ENCODE measurements at regions not wholly inside any gene's neighbourhood (a gene's known extent, or its start where the extent isn't known, plus 50 kb on each side); places are given as distances from the start of the nearest gene placed in this dataset.

- H3K27me3 ChIP-seq (ENCODE audit: control insufficient read depth, insufficient read depth, low read length), result no peaks in the 10 kb centered on the region
- no peak overlapping the region for H3K4me3 ChIP-seq (ENCODE audit: low read length in 3 of 3)
- no peaks in the 10 kb centered on the region for H3K4me1 ChIP-seq (ENCODE audit: control insufficient read depth in 2 of 3, insufficient read depth in 2 of 3, low read depth in 1 of 3, low read length in 3 of 3)
- FAIRE-seq, result no peak
- no peak for DNase-seq
- H3K9ac ChIP-seq (ENCODE audit: low read length in 3 of 3), result no peak overlapping the region
- intact Hi-C loops (cut with DNase I), result no loop called here
- TF ChIP-seq, protein P1, sequence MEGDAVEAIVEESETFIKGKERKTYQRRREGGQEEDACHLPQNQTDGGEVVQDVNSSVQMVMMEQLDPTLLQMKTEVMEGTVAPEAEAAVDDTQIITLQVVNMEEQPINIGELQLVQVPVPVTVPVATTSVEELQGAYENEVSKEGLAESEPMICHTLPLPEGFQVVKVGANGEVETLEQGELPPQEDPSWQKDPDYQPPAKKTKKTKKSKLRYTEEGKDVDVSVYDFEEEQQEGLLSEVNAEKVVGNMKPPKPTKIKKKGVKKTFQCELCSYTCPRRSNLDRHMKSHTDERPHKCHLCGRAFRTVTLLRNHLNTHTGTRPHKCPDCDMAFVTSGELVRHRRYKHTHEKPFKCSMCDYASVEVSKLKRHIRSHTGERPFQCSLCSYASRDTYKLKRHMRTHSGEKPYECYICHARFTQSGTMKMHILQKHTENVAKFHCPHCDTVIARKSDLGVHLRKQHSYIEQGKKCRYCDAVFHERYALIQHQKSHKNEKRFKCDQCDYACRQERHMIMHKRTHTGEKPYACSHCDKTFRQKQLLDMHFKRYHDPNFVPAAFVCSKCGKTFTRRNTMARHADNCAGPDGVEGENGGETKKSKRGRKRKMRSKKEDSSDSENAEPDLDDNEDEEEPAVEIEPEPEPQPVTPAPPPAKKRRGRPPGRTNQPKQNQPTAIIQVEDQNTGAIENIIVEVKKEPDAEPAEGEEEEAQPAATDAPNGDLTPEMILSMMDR (IDR thresholded peaks at IDR 0.05; ENCODE audit: borderline replicate concordance, extremely low read depth, insufficient read depth), result no peak
- H3K27ac ChIP-seq (ENCODE audit: low read depth in 2 of 2, low read length in 2 of 2), result no peak overlapping the region
- no peaks in the 10 kb centered on the region for H3K9me3 ChIP-seq (ENCODE audit: control insufficient read depth in 2 of 3, insufficient read depth in 1 of 3, low read length in 3 of 3)
- H3K36me3 ChIP-seq (ENCODE audit: control insufficient read depth in 2 of 3, insufficient read depth in 3 of 3, low read length in 3 of 3), result no peaks in the 10 kb centered on the region
Measured at GRCh38 chr11:134785059-134785458, 373.0 kb upstream of the B3GAT1 start.

- DNase-seq, result no peak
- intact Hi-C loops (cut with DNase I), result no loop called here
- H3K4me3 ChIP-seq (ENCODE audit: low read length in 3 of 3), result no peak overlapping the region
Measured at GRCh38 chr11:134784568-134784967, 372.5 kb upstream of the B3GAT1 start.

GRCh38 chr11:134784046-134784445 lies 372.0 kb upstream of the B3GAT1 start:
- Histone ChIP-seq H3K27ac (ENCODE audit: low read depth in 2 of 2, low read length in 2 of 2) (no peak overlapping the region), H3K4me3 (ENCODE audit: low read length in 3 of 3) (no peak overlapping the region), H3K4me1 (ENCODE audit: control insufficient read depth in 2 of 3, insufficient read depth in 2 of 3, low read depth in 1 of 3, low read length in 3 of 3) (no peaks in the 10 kb centered on the region), H3K9me3 (ENCODE audit: control insufficient read depth in 2 of 3, insufficient read depth in 1 of 3, low read length in 3 of 3) (no peaks in the 10 kb centered on the region), H3K27me3 (ENCODE audit: control insufficient read depth, insufficient read depth, low read length) (no peaks in the 10 kb centered on the region), H3K9ac (ENCODE audit: low read length in 3 of 3) (no peak overlapping the region), H3K36me3 (ENCODE audit: control insufficient read depth in 2 of 3, insufficient read depth in 3 of 3, low read length in 3 of 3) (no peaks in the 10 kb centered on the region)
- TF ChIP-seq, protein P1 (IDR thresholded peaks at IDR 0.05; ENCODE audit: borderline replicate concordance, extremely low read depth, insufficient read depth), result no peak
- no peak for FAIRE-seq
- intact Hi-C loops (cut with DNase I), result no loop called here
- DNase-seq, result peak in 1 of 5 donors; percentile 14

More at GRCh38 chr11:134784568-134784967, 372.5 kb upstream of the B3GAT1 start:
- Histone ChIP-seq H3K4me1 (ENCODE audit: control insufficient read depth in 2 of 3, insufficient read depth in 2 of 3, low read depth in 1 of 3, low read length in 3 of 3) (no peaks in the 10 kb centered on the region), H3K27ac (ENCODE audit: low read depth in 2 of 2, low read length in 2 of 2) (no peak overlapping the region), H3K36me3 (ENCODE audit: control insufficient read depth in 2 of 3, insufficient read depth in 3 of 3, low read length in 3 of 3) (no peaks in the 10 kb centered on the region), H3K9me3 (ENCODE audit: control insufficient read depth in 2 of 3, insufficient read depth in 1 of 3, low read length in 3 of 3) (no peaks in the 10 kb centered on the region), H3K9ac (ENCODE audit: low read length in 3 of 3) (no peak overlapping the region), H3K27me3 (ENCODE audit: control insufficient read depth, insufficient read depth, low read length) (no peaks in the 10 kb centered on the region)
- TF ChIP-seq, protein P1 (IDR thresholded peaks at IDR 0.05; ENCODE audit: borderline replicate concordance, extremely low read depth, insufficient read depth), result no peak
- FAIRE-seq, result no peak

GRCh38 chr11:134783234-134783633 lies 371.2 kb upstream of the B3GAT1 start:
- Histone ChIP-seq H3K4me1 (ENCODE audit: control insufficient read depth in 2 of 3, insufficient read depth in 2 of 3, low read depth in 1 of 3, low read length in 3 of 3) (no peaks in the 10 kb centered on the region), H3K27ac (ENCODE audit: low read depth in 2 of 2, low read length in 2 of 2) (no peak overlapping the region), H3K9me3 (ENCODE audit: control insufficient read depth in 2 of 3, insufficient read depth in 1 of 3, low read length in 3 of 3) (no peaks in the 10 kb centered on the region), H3K27me3 (ENCODE audit: control insufficient read depth, insufficient read depth, low read length) (no peaks in the 10 kb centered on the region), H3K36me3 (ENCODE audit: control insufficient read depth in 2 of 3, insufficient read depth in 3 of 3, low read length in 3 of 3) (no peaks in the 10 kb centered on the region), H3K4me3 (ENCODE audit: low read length in 3 of 3) (no peak overlapping the region), H3K9ac (ENCODE audit: low read length in 3 of 3) (no peak overlapping the region)
- FAIRE-seq, result no peak
- DNase-seq, result no peak
- TF ChIP-seq, protein P1 (IDR thresholded peaks at IDR 0.05; ENCODE audit: borderline replicate concordance, extremely low read depth, insufficient read depth), result no peak
- intact Hi-C loops (cut with DNase I), result no loop called here
